Endothelial cell of umbilical vein (primary cell): ENCODE measurements at regions not wholly inside any gene's neighbourhood (a gene's known extent, or its start where the extent isn't known, plus 50 kb on each side); places are given as distances from the start of the nearest gene placed in this dataset.

Experiments
- BruUV-seq: library from RNA; stranded (reverse); fragments of 400-500 nt; replicated peaks from 2 replicates; lab custom pipeline; 2021; lab: Mats Ljungman, UMichigan
- CTCF ChIA-PET: fragments of 300-600, 350-600 bp; sonication (Branson Sonifier 250); formaldehyde crosslinking; loops from one replicate; lab custom pipeline; 2021; ENCODE audit warnings: antibody characterized with exemption, inconsistent platforms; lab: Charles Lee
- POLR2A ChIA-PET: fragments of 300-600, 350-600 bp; sonication (Branson Sonifier 250); formaldehyde crosslinking; loops from one replicate; lab custom pipeline; 2021; ENCODE audit warnings: antibody characterized with exemption, inconsistent platforms; lab: Charles Lee
- DNase-seq: peaks from one replicate; pipeline ENCODE4 v3.0.0-alpha.2; 2011; ENCODE audit warnings: low read depth, low spot score
- FAIRE-seq: peaks from 2 replicates; lab custom pipeline; 2011; peaks lifted over from hg19 to GRCh38; lab: Jason Lieb, UNC
- H2AFZ ChIP-seq: 2 replicates; pipeline ENCODE4 v1.6.0; 2012; ENCODE audit warnings: low read depth, low read length, control low read depth, inconsistent platforms
- H3K27ac ChIP-seq: 2 replicates; pipeline ENCODE4 v1.5.1; 2011; ENCODE audit warnings: low read depth, mild to moderate bottlenecking, control low read depth, low read length, moderate library complexity; ENCODE audit not compliant: insufficient read depth
- H3K27me3 ChIP-seq, 2 experiments: 2 replicates each; pipeline versions ENCODE4 v1.6.0 to v1.6.1; 2011; ENCODE audit warnings: low read length in 2 of 2, mixed read lengths in 1 of 2; ENCODE audit not compliant: control insufficient read depth in 2 of 2, insufficient read depth in 2 of 2
- H3K36me3 ChIP-seq, 2 experiments: 2 replicates in 1 of 2; 3 replicates in 1 of 2; pipeline ENCODE4 v1.5.1; 2011; ENCODE audit warnings: low read length in 2 of 2, mild to moderate bottlenecking in 1 of 2, moderate library complexity in 1 of 2; ENCODE audit not compliant: control insufficient read depth in 2 of 2, insufficient read depth in 2 of 2; ENCODE audit errors: extremely low read depth in 1 of 2
- H3K4me1 ChIP-seq: 3 replicates; pipeline ENCODE4 v1.5.1; 2011; ENCODE audit warnings: mild to moderate bottlenecking, low read length; ENCODE audit not compliant: control insufficient read depth, insufficient read depth; ENCODE audit errors: extremely low read depth
- H3K4me2 ChIP-seq: 2 replicates; pipeline ENCODE4 v1.6.1; 2011; ENCODE audit warnings: low read length, control low read depth, mixed read lengths; ENCODE audit not compliant: insufficient read depth
- H3K4me3 ChIP-seq, 3 experiments: fragments of 200-600 bp in 1 of 3; sonication (generic), shearing (Covaris generic) in 1 of 3; replicated peaks in 1 of 3; 2 replicates each; pipeline ENCODE4 v1.5.1; 2011 to 2016; ENCODE audit warnings: control low read depth in 3 of 3, low read length in 3 of 3, mild to moderate bottlenecking in 2 of 3, inconsistent platforms in 1 of 3, low read depth in 1 of 3, moderate library complexity in 1 of 3; ENCODE audit not compliant: insufficient read depth in 1 of 3
- H3K79me2 ChIP-seq: 2 replicates; pipeline ENCODE4 v1.6.0; 2012; ENCODE audit warnings: low read length, inconsistent platforms; ENCODE audit not compliant: control insufficient read depth, insufficient read depth
- H3K9ac ChIP-seq: replicated peaks from 2 replicates; pipeline ENCODE3; 2011; ENCODE audit warnings: low read length, control low read depth; ENCODE audit not compliant: insufficient read depth; ENCODE audit errors: extremely low read depth
- H3K9me1 ChIP-seq: replicated peaks from 3 replicates; pipeline ENCODE4 v1.6.0; 2011; ENCODE audit warnings: mild to moderate bottlenecking, low read length; ENCODE audit not compliant: control insufficient read depth, insufficient read depth; ENCODE audit errors: extremely low read depth
- H3K9me3 ChIP-seq: replicated peaks from 2 replicates; pipeline ENCODE4 v1.5.1; 2012; ENCODE audit warnings: low read length, inconsistent platforms; ENCODE audit not compliant: control insufficient read depth, insufficient read depth
- H4K20me1 ChIP-seq: replicated peaks from 2 replicates; pipeline ENCODE3; 2011; ENCODE audit warnings: mild to moderate bottlenecking, low read length; ENCODE audit not compliant: control insufficient read depth, insufficient read depth; ENCODE audit errors: extremely low read depth
- CTCF ChIP-seq, 2 donors: IDR thresholded peaks; 1 replicate in 1 of 2; 2 replicates in 1 of 2; pipeline ENCODE4 v1.5.1; 2011; ENCODE audit warnings: low read length in 2 of 2, mild to moderate bottlenecking in 2 of 2, moderate library complexity in 2 of 2, control low read depth in 1 of 2, inconsistent platforms in 1 of 2, low read depth in 1 of 2; ENCODE audit not compliant: insufficient read depth in 1 of 2; ENCODE audit errors: extremely low read depth in 1 of 2
- EZH2 ChIP-seq: IDR thresholded peaks from 2 replicates; pipeline ENCODE4 v1.6.1; 2012; ENCODE audit warnings: borderline replicate concordance, low read depth, mild to moderate bottlenecking, moderate library complexity, low read length, inconsistent platforms; ENCODE audit not compliant: severe bottlenecking
- FOS ChIP-seq: IDR thresholded peaks from 2 replicates; pipeline ENCODE4 v1.6.1; 2011; ENCODE audit warnings: mild to moderate bottlenecking, low read length, moderate library complexity, borderline replicate concordance; ENCODE audit not compliant: insufficient read depth
- GATA2 ChIP-seq: IDR thresholded peaks from 2 replicates; pipeline ENCODE4 v1.7.0; 2011; ENCODE audit warnings: low read depth, mild to moderate bottlenecking, moderate library complexity, mixed read lengths, low read length; ENCODE audit not compliant: insufficient read length, insufficient read depth
- JUN ChIP-seq: IDR thresholded peaks from 2 replicates; pipeline ENCODE4 v1.6.1; 2011; ENCODE audit warnings: borderline replicate concordance, low read depth; ENCODE audit not compliant: insufficient read length, insufficient read depth
- MYC ChIP-seq: IDR thresholded peaks from one replicate; pipeline ENCODE4 v1.6.1; 2011; ENCODE audit warnings: mild to moderate bottlenecking, low read depth, low read length
- POLR2A ChIP-seq: IDR thresholded peaks from 2 replicates; pipeline ENCODE4 v1.6.1; 2012; ENCODE audit warnings: low read depth, mild to moderate bottlenecking, control low read depth, low read length
- POLR2AphosphoS5 ChIP-seq: IDR thresholded peaks from 2 replicates; pipeline ENCODE4 v1.6.1; 2012; ENCODE audit warnings: low read depth, mild to moderate bottlenecking, control low read depth, low read length, moderate library complexity; ENCODE audit not compliant: insufficient read depth
- dilution Hi-C: fragments of 300-500 bp; cut with MboI; formaldehyde crosslinking; loops from one replicate; pipeline ENCODE4 v1.15.0; 2019; ENCODE audit warnings: low sequenced_read_pairs; ENCODE audit not compliant: extremely low pct_ligation_motif_present
- intact Hi-C: fragments of 100-400 bp; cut with micrococcal nuclease; formaldehyde crosslinking; loops from one replicate; pipeline ENCODE4 v1.10.0; 2022
- TF ChIP-seq, protein P1 (sequence below): IDR thresholded peaks from 2 replicates; pipeline ENCODE4 v1.6.1; 2011; ENCODE audit not compliant: insufficient read depth, insufficient read length

- no TSS peak for BruUV-seq
- Histone ChIP-seq H3K4me1 (no peaks in the 10 kb centered on the region), H3K9me3 (no peaks in the 10 kb centered on the region), H3K9me1 (no peaks in the 10 kb centered on the region), H2AFZ (no peak overlapping the region), H3K36me3 (no peaks in the 10 kb centered on the region), H3K9ac (no peak overlapping the region), H3K79me2 (no peaks in the 10 kb centered on the region), H3K27me3 (no peaks in the 10 kb centered on the region), H3K27ac (no peak overlapping the region), H4K20me1 (no peaks in the 10 kb centered on the region), H3K4me2 (no peak overlapping the region), H3K4me3 (no peak overlapping the region)
- POLR2A ChIA-PET, result interaction anchor here (0.6 kb wide), 1 partner anchor 557 kb away, joined by 5 read pairs; no protein-coding TSS in a partner anchor
- dilution Hi-C loops, result no loop called here
- intact Hi-C loops, result no loop called here
- no peak for DNase-seq
- no peak for FAIRE-seq
- CTCF ChIA-PET, result no interaction called here
- TF ChIP-seq EZH2 (no peak), POLR2A (no peak), FOS (no peak), GATA2 (no peak), JUN (no peak), CTCF (IDR thresholded peaks at IDR 0.05; ENCODE audit: extremely low read depth in 1 of 2, insufficient read depth in 1 of 2, low read depth in 1 of 2, low read length in 2 of 2) (no peak), POLR2AphosphoS5 (no peak), MYC (no peak)
- TF ChIP-seq, protein P1, sequence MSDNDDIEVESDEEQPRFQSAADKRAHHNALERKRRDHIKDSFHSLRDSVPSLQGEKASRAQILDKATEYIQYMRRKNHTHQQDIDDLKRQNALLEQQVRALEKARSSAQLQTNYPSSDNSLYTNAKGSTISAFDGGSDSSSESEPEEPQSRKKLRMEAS, result no peak
Measured at GRCh38 chr6:163765335-163765734, 350.8 kb downstream of the QKI start.
